ENCODE measurements at regions not wholly inside any gene's neighbourhood (a gene's known extent, or its start where the extent isn't known, plus 50 kb on each side); places are given as distances from the start of the nearest gene placed in this dataset.

DNA sequence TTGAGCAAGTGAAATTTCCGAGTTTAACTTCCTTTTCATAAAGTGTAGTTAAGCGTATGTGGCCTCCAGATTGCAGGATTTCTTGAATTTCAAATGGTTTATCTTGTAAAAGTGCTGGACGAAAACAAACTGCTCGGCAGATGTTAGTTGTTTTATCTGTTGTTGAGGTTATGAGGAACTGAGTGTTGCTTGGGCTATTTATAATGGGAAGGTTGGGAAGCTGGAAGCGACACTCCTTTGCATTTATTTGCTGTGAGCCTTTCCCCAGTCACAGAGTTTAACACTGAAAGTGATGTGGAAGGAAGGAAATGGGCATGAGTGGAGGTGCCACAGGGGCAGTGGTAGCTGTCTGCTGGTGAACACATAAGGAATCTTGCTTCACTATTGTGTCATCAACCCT is 284.9 kb downstream of the PCDH7 start:
- TF ChIP-seq, protein P1, sequence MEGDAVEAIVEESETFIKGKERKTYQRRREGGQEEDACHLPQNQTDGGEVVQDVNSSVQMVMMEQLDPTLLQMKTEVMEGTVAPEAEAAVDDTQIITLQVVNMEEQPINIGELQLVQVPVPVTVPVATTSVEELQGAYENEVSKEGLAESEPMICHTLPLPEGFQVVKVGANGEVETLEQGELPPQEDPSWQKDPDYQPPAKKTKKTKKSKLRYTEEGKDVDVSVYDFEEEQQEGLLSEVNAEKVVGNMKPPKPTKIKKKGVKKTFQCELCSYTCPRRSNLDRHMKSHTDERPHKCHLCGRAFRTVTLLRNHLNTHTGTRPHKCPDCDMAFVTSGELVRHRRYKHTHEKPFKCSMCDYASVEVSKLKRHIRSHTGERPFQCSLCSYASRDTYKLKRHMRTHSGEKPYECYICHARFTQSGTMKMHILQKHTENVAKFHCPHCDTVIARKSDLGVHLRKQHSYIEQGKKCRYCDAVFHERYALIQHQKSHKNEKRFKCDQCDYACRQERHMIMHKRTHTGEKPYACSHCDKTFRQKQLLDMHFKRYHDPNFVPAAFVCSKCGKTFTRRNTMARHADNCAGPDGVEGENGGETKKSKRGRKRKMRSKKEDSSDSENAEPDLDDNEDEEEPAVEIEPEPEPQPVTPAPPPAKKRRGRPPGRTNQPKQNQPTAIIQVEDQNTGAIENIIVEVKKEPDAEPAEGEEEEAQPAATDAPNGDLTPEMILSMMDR (IDR thresholded peaks at IDR 0.05; ENCODE audit: low read depth, low read length) = no peak
- no peak for DNase-seq (ENCODE audit: extremely low read depth, low read depth)

DNA sequence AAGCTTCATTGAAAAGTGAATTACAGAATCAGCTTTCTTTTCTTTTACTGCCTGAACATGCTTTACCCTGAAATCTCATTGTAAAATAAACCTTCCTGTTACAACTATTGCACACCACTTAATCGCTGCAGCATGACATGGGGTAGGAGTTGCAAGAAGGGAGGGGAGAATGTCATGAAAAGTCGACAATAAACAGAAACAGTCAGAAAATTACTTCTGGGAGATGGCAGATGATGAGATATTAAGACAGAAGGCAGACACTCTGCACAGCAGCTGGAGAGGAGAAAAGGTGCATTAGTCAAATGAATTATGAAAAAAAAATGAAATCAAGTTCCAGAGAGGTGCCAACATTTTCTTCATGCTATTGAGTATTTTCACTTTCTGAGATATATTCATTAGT is 287.7 kb downstream of the PCDH7 start:
- TF ChIP-seq, protein P1 (IDR thresholded peaks at IDR 0.05; ENCODE audit: low read depth, low read length) = no peak
- DNase-seq (ENCODE audit: extremely low read depth, low read depth) = no peak

DNA sequence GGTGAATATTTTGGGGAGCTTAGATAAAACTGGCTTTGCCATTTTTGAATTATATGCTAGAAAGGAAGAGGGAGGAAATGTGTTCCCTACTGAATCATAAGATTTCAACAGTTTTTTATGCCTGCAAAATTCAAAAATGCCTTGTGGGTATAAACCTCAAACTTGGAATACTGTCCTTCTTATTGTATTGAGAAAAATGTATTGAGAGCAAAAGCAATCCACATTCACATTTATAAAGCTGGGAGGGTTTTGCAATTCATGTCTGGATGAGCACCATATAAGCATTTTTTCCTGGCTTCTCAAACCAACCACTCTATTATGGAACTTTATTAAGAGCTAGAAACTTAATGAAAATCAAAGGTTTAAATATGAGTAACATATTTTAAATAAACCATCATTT is 289.8 kb downstream of the PCDH7 start:
- DNase-seq (ENCODE audit: extremely low read depth, low read depth) = no peak
- TF ChIP-seq, protein P1 (IDR thresholded peaks at IDR 0.05; ENCODE audit: low read depth, low read length) = no peak

DNA sequence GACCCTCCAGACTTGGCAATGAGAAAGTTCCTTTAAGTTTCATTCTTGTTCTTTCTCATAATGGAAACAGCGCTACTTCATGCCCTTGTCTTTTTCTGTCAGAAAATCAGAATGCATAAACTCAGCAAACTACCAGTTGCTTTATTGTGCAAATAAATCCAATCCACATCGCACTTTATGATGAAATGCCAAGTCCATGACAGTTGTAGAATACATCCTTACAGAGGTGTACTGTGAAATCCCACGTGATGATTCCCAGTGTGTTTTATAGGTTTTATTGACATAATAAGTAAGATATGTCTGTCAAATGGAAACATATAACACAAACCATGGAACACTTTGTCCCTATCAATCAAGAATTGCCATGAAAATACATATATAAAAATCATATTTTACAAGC is 295.0 kb downstream of the PCDH7 start:
- DNase-seq (ENCODE audit: extremely low read depth, low read depth) = no peak
- TF ChIP-seq, protein P1 (IDR thresholded peaks at IDR 0.05; ENCODE audit: low read depth, low read length) = no peak

DNA sequence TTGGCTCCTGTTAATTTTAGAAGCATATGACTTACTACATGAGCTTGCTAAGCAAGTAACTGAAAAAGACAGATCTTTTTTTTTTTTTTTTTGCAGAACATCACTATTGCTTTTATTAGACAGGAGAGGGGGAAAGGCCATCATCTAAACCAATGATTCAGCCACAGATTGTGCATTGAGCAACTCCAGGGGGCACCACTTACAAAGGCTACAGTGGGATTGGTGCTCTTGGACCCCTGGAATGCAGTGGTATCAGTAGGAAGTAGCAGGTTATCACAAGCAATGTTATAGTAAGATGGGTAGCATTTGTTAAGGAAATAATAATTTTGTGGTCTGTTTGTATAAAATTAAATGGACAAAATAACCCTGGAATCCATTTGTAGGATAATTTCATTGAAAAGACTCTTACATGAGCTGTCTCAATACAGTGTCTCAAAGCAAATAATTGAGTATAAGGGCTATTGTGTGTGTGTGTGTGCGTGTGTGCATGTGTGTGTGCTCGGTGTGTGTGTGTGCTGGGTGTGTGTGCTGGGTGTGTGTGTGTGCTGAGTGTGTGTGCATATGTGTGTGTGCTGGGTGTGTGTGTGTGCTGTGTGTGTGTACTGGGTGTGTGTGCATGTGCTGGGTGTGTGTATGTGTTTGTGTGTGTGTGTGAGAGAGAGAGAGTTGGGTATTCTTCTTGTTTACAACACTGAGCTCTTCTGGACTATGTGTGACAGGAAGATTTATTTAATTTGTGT is 296.3 kb downstream of the PCDH7 start:
- DNase-seq (ENCODE audit: extremely low read depth, low read depth) = no peak
- TF ChIP-seq, protein P1 (IDR thresholded peaks at IDR 0.05; ENCODE audit: low read depth, low read length) = no peak

DNA sequence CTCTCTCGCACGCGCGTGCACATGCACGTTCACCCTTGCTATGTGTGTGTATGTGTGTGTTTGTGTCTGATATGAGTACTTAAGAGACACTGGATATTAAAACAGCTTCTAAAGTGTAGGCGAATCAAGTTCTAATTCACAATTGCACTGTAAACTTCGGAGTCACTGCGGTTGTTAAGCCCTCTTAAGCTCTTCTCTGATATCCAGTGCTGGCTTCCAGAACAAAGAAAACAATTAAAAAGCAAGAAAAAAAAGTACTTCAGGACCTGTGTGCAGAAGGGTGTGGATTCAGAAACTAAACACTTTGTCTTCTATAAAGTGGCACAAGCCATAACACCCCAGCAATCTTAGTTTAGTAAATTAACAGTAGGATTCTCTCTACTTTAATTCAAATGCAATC is 300.2 kb downstream of the PCDH7 start:
- DNase-seq (ENCODE audit: extremely low read depth, low read depth) = no peak
- TF ChIP-seq, protein P1 (IDR thresholded peaks at IDR 0.05; ENCODE audit: low read depth, low read length) = no peak

DNA sequence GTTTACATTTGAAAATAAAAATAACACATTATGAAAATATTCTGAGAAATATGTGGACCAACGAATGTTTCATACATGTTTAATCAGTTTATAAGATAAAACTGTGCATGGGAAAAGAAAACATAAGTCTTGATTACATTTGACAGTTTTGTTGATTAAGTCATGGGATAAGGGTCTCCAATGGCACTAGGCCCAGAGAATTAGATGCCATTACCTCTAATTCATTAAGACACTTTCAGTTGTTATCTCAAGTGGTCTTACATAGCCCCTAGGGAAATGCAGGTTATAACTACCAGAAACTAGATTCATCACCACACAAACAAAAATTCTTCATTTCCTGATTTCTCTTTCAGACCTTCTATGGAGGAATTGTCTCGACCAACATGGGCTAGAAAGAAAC is 300.8 kb downstream of the PCDH7 start:
- DNase-seq (ENCODE audit: extremely low read depth, low read depth) = no peak
- TF ChIP-seq, protein P1 (IDR thresholded peaks at IDR 0.05; ENCODE audit: low read depth, low read length) = no peak
